HG03432 (cell line): ENCODE measurements at regions not wholly inside any gene's neighbourhood (a gene's known extent, or its start where the extent isn't known, plus 50 kb on each side); places are given as distances from the start of the nearest gene placed in this dataset.
"Not testable (repeated sequence)": the region's sequence is repeated elsewhere in the genome, so short reads cannot be mapped to it uniquely, and the experiment has no call there.

Experiments used
- ATAC-seq: cut with Tn5 transposase; IDR thresholded peaks from one replicate; pipeline ENCODE4 v1.9.1; 2021; ENCODE audit warnings: mild to moderate bottlenecking, moderate library complexity; ENCODE audit not compliant: unreplicated experiment

DNA sequence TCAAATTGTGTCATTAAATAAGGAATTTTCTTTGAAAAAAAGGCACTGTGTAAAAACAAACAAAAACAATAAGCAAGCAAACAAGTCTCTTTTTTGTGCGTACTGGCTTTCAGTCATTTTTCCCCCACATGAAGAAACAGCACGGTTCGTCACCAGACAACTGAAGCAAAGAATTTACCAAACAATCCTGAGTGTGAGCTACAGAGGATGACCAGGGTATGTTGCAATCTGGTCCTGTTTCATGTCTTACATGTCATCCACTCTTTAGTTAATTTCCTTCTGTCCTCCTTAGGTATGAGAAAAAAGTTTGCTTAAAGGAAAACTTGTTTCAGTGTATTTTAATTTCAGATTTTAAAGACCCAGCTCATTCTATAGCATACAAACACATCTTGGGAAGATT is 1080.7 kb upstream of the NUDT12 start:
- ATAC-seq = no peak

- ATAC-seq = no peak
Measured at GRCh38 chr5:104635227-104635626, 1072.6 kb upstream of the NUDT12 start.

- ATAC-seq = no peak
Measured at GRCh38 chr5:104628911-104629310, 1066.3 kb upstream of the NUDT12 start.

GRCh38 chr5:104626122-104626521 is 1063.5 kb upstream of the NUDT12 start:
- ATAC-seq = no peak

GRCh38 chr5:104612005-104612404 is 1049.4 kb upstream of the NUDT12 start:
- no peak for ATAC-seq

DNA sequence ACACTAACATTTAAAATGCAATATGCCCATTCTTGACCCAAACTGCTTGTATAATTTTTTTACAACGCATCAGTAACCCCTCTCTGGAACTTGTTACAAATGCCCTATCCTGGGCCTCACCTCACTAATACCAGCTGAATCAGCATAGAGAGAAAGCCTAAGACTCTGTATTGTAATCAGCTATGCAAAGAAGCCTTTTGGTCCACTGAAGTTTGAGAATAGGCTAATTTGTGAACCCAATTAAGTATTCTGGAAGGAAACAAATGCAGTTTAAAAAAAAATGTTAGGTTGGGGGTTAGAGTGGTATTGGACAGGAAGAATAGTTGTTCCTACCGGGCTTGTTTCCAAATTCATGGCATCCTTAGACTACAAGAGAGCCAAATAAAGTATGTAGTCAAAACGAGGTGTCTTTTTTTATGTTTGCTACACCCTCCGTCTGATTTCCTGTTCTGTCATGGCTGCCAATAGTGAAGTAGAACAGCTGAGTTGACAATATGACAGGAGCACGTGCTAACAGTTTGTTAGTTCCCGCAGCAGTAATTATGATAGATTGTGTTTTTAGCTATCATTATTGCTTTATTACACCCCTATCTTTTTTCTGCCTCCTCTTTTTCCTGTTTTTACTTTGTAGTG is 1048.7 kb upstream of the NUDT12 start:
- ATAC-seq = no peak

- no peak for ATAC-seq
Measured at GRCh38 chr5:104606258-104606829, 1043.8 kb upstream of the NUDT12 start.

- ATAC-seq = no peak
Measured at GRCh38 chr5:104599726-104600125, 1037.1 kb upstream of the NUDT12 start.

- no peak for ATAC-seq
Measured at GRCh38 chr5:104598285-104598684, 1035.7 kb upstream of the NUDT12 start.

GRCh38 chr5:104594850-104595249 is 1032.3 kb upstream of the NUDT12 start:
- no peak for ATAC-seq

- no peak for ATAC-seq
Measured at GRCh38 chr5:104576677-104577076, 1014.1 kb upstream of the NUDT12 start.

DNA sequence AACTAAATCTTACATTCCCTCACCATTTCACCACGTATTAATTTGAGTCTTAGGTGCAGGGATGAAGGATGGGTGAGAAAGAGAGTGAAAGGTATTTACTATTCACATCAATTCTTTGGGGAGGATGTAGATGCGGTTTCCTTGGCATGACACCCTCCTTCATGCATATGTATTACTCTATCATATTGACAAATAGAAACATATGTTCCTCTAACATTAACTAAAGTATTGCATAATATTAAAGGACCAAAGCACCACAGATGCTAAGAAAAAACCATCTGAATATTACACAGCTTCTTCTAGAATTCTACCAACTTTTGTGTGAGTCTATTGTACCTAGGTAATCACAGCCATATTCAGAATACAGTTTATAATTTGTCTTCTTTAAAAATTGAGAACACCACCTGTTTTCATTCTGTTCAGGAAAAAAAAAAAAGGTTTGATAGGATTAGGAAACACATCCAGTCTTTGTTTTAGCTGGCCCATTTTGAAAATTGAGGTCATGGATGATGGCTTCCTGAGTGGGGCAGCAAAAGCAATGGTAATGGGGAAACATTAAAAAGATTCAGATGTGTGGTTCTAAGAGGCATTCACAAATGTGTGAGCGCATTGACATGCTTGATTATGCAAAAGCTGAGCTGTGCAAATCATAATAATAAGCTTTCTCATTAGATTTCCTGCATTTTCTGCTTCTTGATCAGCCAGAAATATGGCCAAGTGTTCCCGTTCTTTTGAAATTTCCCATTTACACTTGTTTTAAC is 1011.5 kb upstream of the NUDT12 start:
- no peak for ATAC-seq

GRCh38 chr5:104569621-104570020 is 1007.0 kb upstream of the NUDT12 start:
- no peak for ATAC-seq

GRCh38 chr5:104564530-104564929 is 1001.9 kb upstream of the NUDT12 start:
- ATAC-seq = no peak

DNA sequence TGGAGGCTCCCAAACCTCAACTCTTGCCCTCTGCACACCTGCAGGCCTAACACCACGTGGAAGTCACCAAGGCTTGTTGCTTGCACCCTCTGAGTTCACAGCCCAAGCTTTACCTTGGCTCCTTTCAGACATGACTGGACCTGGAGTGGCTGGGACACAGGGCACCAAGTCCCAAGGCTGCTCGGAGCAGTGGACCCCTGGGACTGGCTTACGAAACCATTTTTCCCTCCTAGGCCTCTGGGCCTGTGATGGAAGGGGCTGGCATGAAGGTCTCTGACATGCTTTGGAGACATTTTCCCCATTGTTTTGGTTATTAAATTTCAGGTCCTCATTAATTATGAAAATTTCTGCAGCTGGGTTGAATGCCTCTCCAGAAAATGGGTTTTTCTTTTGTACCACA is 994.4 kb upstream of the NUDT12 start:
- ATAC-seq = no peak

DNA sequence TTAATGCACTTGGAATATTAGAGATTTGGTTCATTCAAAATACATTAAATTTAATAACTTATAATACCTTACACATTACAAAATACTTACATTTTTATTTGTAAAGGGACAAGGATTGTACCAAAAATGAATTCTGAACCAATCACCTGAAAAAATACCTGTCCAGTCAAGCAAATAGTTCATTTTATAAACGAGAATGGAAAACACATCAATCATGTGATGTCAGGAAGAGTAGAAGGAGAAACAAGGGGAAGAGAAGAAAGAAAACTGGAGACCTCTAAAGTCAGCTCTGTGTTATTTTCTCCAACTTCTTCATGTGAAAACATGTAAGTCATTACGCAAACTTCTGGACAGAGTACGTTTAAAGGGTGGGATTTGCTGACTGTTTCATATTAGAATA is 989.0 kb upstream of the NUDT12 start:
- ATAC-seq = no peak

DNA sequence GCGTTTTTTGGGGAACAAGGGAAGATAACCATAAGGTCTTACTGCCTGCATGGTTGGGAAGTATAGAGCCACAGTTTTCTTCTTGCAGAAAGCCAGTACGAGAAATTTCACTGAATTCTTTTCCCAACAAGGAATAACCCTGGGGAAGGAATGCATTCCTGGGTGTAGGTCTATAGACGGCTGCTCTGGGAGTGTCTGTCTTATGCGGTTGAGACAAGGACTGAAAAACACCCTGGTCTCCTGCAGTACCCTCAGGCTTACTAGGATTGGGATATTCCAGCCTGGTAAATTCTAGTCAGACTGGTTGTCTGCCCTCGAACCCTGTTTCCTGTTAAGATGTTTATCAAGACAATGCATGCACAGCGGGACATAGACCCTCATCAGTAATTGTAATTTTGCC is 984.3 kb upstream of the NUDT12 start:
- ATAC-seq = not testable (repeated sequence)

DNA sequence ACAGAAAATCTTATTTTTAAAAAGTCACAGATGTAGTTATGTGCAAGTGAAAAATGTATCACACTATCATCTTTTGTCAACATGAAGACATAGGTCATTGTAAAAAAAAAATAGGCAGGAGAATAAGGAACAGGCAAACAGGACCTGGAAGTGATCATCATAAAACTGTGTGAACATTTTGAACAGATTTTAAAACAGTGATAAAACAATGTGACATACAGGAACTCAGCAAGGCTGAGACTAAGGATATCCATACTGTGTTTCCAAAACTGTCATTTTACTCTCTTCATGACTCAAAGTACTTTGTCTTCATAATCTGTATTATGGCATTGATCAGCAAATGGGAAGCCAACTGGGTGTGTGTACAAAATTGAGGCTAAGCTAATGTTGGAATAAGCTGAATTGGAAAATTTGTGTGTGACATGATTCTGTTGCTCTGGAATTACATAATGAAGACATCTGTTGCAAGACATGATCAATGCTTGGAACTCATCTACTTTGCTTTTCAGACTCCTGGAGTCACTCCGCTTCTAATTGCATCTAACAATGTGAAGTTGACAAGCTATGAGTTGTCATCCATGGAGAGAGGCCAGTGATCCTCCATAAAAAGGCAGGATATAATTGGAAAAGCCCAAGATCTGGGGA is 978.7 kb upstream of the NUDT12 start:
- no peak for ATAC-seq

GRCh38 chr5:104540448-104540847 is 977.9 kb upstream of the NUDT12 start:
- ATAC-seq = no peak

- no peak for ATAC-seq
Measured at GRCh38 chr5:104539618-104540350, 977.2 kb upstream of the NUDT12 start.

DNA sequence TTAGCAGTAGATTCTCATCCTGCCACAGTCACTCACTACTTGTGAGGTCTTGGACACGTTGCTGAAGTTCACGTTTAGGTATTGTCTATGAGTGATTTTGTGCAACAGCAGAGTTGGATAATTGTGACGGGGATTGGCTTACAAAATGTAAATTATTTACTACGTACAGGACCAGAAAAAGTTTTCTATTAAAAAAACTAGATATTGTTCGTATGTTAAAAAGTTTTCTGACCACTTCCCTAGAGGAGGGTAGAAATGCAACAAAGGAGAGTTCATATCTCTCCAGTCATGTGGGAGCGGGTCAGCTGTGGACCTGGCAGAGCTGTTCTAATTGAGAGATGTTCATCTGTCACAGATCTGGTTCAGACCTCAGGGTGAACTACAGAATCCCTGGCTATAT is 976.1 kb upstream of the NUDT12 start:
- ATAC-seq = no peak
